SH-SY5Y (cell line): ENCODE measurements at regions not wholly inside any gene's neighbourhood (a gene's known extent, or its start where the extent isn't known, plus 50 kb on each side); places are given as distances from the start of the nearest gene placed in this dataset.

Experiments
- GATA2 ChIP-seq: IDR thresholded peaks from 2 replicates; pipeline ENCODE4 v1.6.1; 2011; ENCODE audit warnings: mild to moderate bottlenecking, low read depth, low read length
- GATA3 ChIP-seq: IDR thresholded peaks from 2 replicates; pipeline ENCODE4 v1.6.1; 2011; ENCODE audit warnings: low read depth, mild to moderate bottlenecking, low read length, moderate library complexity

- no peak for TF ChIP-seq GATA2
- TF ChIP-seq GATA3, result no peak
Observed at GRCh38 chr3:70873686-70874085, 561.2 kb upstream of the MDFIC2 start.
